DND-41 (cell line): ENCODE measurements at regions not wholly inside any gene's neighbourhood (a gene's known extent, or its start where the extent isn't known, plus 50 kb on each side); places are given as distances from the start of the nearest gene placed in this dataset.
A peak's percentile ranks its signal among the peaks of the same experiment; 100 is the strongest.

Source experiments
- ATAC-seq: fragments of 200-7000 bp; cut with Tn5 transposase; 3 replicates; pipeline ENCODE4 v1.9.1; 2021; ENCODE audit warnings: low read depth; ENCODE audit not compliant: insufficient read depth
- DNase-seq: peaks from one replicate; pipeline ENCODE4 v3.0.0-alpha.2; 2020
- H2AFZ ChIP-seq: 2 replicates; pipeline ENCODE4 v1.6.0; 2012; ENCODE audit warnings: low read depth, low read length
- H3K27ac ChIP-seq: 2 replicates; pipeline ENCODE4 v1.5.1; 2012; ENCODE audit warnings: low read length, inconsistent platforms
- H3K27me3 ChIP-seq: fragments of 200-600 bp; sonication (generic); 2 replicates; pipeline ENCODE4 v1.6.0; 2012; ENCODE audit warnings: low read length, mild to moderate bottlenecking, inconsistent platforms; ENCODE audit not compliant: insufficient read depth, poor library complexity
- H3K36me3 ChIP-seq: 2 replicates; pipeline ENCODE4 v1.5.1; 2012; ENCODE audit warnings: low read length, inconsistent platforms; ENCODE audit not compliant: insufficient read depth
- H3K4me1 ChIP-seq: 2 replicates; pipeline ENCODE4 v1.5.1; 2012; ENCODE audit warnings: mild to moderate bottlenecking, low read length; ENCODE audit not compliant: insufficient read depth
- H3K4me2 ChIP-seq: 2 replicates; pipeline ENCODE4 v1.6.0; 2012; ENCODE audit warnings: mild to moderate bottlenecking, moderate library complexity, low read length, inconsistent platforms; ENCODE audit not compliant: insufficient read depth
- H3K4me3 ChIP-seq, 2 experiments: fragments of 200-600 bp in 1 of 2; shearing (Covaris generic) in 1 of 2; 2 replicates each; pipeline ENCODE4 v1.5.1; 2012 to 2016; ENCODE audit warnings: inconsistent platforms in 2 of 2, low read length in 2 of 2, mild to moderate bottlenecking in 2 of 2, low read depth in 1 of 2, moderate library complexity in 1 of 2
- H3K79me2 ChIP-seq: 2 replicates; pipeline ENCODE4 v1.6.0; 2012; ENCODE audit warnings: low read length, inconsistent platforms; ENCODE audit not compliant: insufficient read depth
- H3K9ac ChIP-seq: 2 replicates; pipeline ENCODE4 v1.6.0; 2012; ENCODE audit warnings: low read depth, mild to moderate bottlenecking, inconsistent platforms, low read length, moderate library complexity
- H3K9me3 ChIP-seq: 2 replicates; pipeline ENCODE4 v1.5.1; 2012; ENCODE audit warnings: low read length, moderate library complexity, mild to moderate bottlenecking, inconsistent platforms; ENCODE audit not compliant: insufficient read depth, severe bottlenecking
- H4K20me1 ChIP-seq: 2 replicates; pipeline ENCODE4 v1.6.0; 2012; ENCODE audit warnings: low read length; ENCODE audit not compliant: insufficient read depth
- CTCF ChIP-seq: IDR thresholded peaks from 2 replicates; pipeline ENCODE4 v1.5.1; 2012; ENCODE audit warnings: borderline replicate concordance, low read length, moderate library complexity, mild to moderate bottlenecking; ENCODE audit not compliant: poor library complexity, severe bottlenecking; ENCODE audit errors: extremely low read depth
- EZH2 ChIP-seq: IDR thresholded peaks from 3 replicates; pipeline ENCODE4 v1.6.1; 2012; ENCODE audit warnings: borderline replicate concordance, low read depth, mild to moderate bottlenecking, moderate library complexity, low read length, inconsistent platforms; ENCODE audit not compliant: severe bottlenecking

- H3K4me2 ChIP-seq = no peak overlapping the region
- no peak overlapping the region for H3K27ac ChIP-seq
Measured at GRCh38 chr1:228804640-228805413, 69.5 kb downstream of the RHOU start.

DNA sequence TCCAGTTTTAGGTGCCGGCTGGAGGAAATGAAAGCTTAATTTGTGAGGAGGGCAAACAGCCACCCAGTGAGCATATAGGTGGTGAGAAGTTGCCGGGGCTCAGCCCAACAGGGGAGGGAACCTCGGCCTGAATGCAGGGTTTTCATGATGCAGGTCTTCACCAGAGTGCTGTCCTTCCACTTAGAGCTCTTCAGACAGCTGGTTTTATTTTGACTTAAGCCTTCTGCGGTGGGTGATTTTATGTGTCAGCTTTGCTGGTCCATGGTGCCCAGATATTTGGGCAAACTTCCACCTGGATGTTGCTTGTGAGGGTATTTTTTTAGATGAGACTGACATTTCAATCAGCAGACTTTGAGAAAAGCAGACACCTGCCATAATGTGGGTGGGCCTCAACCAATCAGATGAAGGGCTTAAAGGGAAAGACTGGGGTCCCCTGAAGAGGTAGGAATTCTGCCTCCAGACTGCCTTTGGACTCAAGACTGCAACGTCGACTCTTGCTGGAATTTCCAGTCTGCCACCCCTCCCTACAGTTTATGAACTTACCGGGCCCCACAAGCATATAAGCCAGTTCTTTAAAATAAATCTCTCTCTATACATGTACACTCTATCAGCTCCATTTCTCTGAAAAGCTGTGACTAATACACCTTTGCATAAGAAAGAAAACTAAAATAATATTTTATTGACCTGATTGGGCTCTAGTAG lies 72.8 kb downstream of the RHOU start:
- Histone ChIP-seq H3K27me3 (peaks cover 7% of the 10 kb centered on the region), H2AFZ (no peak overlapping the region), H3K4me3 (no peak overlapping the region), H3K79me2 (no peaks in the 10 kb centered on the region), H3K9ac (no peak overlapping the region), H4K20me1 (no peaks in the 10 kb centered on the region), H3K4me1 (no peaks in the 10 kb centered on the region), H3K36me3 (no peaks in the 10 kb centered on the region), H3K27ac (no peak overlapping the region), H3K4me2 (no peak overlapping the region), H3K9me3 (no peaks in the 10 kb centered on the region)
- ATAC-seq (no peak), DNase-seq (no peak)
- TF ChIP-seq EZH2 = no peak

More at GRCh38 chr1:228804640-228805413, 69.5 kb downstream of the RHOU start:
- Histone ChIP-seq H2AFZ (no peak overlapping the region), H4K20me1 (no peaks in the 10 kb centered on the region), H3K4me1 (no peaks in the 10 kb centered on the region), H3K9ac (no peak overlapping the region), H3K79me2 (no peaks in the 10 kb centered on the region), H3K4me3 (no peak overlapping the region), H3K36me3 (no peaks in the 10 kb centered on the region), H3K27me3 (peaks cover 7% of the 10 kb centered on the region), H3K9me3 (no peaks in the 10 kb centered on the region)
- TF ChIP-seq CTCF (no peak), EZH2 (no peak)
- ATAC-seq (peak; percentile 65; the same call in 2 of the 3 replicates), DNase-seq (peak; percentile 20)

DNA sequence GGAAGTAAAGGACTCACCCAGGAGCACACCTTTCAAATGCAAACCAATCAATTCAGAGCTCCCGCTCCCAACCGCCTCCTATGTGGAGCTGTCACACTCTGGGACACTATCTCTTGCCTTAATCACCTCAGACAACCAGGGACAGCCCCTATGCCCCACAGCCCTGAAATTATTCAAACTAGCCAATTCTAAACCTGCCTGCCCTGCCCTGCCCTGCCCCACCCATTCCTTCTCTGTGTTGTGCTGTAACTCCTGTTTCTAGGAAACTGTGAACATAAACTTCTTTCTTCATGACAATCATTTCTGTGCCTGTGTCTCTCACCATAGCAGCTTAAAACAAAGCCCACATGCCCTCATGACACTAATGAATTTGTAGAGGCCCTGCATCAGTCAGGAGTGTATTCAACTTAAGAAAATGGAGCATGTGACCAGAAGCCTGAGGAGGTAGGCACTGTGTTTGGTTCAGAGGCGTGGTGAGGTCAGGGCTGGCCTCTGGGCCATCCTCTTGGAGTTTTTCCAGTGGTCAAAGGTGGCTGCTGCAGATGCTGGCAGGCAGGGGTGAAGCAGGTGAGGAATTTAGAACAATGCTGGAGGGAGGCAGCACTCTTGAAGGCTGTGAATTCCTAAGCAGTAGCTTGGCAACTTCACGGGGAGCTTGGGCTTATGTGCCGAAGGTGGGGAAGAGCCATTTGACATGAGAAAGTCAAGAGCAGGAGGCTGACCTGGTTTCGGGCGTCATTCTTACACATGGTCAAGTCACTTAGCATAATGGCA lies 74.5 kb downstream of the RHOU start:
- Histone ChIP-seq H3K4me1 (no peaks in the 10 kb centered on the region), H3K9me3 (no peaks in the 10 kb centered on the region), H3K36me3 (no peaks in the 10 kb centered on the region), H3K79me2 (no peaks in the 10 kb centered on the region), H3K9ac (no peak overlapping the region), H2AFZ (no peak overlapping the region), H3K4me2 (no peak overlapping the region), H3K27me3 (peaks cover 3% of the 10 kb centered on the region), H3K4me3 (no peak overlapping the region), H4K20me1 (no peaks in the 10 kb centered on the region), H3K27ac (no peak overlapping the region)
- ATAC-seq (no peak), DNase-seq (no peak)
- TF ChIP-seq CTCF (no peak), EZH2 (no peak)
